Vagina (tissue), 2 donors: ENCODE measurements at regions not wholly inside any gene's neighbourhood (a gene's known extent, or its start where the extent isn't known, plus 50 kb on each side); places are given as distances from the start of the nearest gene placed in this dataset.

ENCODE experiments used
- POLR2AphosphoS5 ChIP-seq, 2 donors: sonication (generic); formaldehyde crosslinking; IDR thresholded peaks; one replicate each; pipeline ENCODE4 v1.9.0; 2017; ENCODE audit warnings: antibody characterized with exemption in 2 of 2, mild to moderate bottlenecking in 2 of 2, low read depth in 1 of 2; ENCODE audit not compliant: insufficient read depth in 1 of 2
- TF ChIP-seq, protein P1 (sequence below), 3 experiments: fragments of 450-650 bp in 2 of 3; fragments of 200-600 bp in 1 of 3; sonication (generic) in 1 of 3; IDR thresholded peaks; one replicate each; pipeline ENCODE4 v1.5.1; 2017 to 2019; ENCODE audit warnings: antibody characterized with exemption in 3 of 3, mild to moderate bottlenecking in 2 of 3, moderate library complexity in 2 of 3

GRCh38 chr2:174020926-174021662 lies 55.9 kb upstream of the SP3 start:
- TF ChIP-seq, protein P1, sequence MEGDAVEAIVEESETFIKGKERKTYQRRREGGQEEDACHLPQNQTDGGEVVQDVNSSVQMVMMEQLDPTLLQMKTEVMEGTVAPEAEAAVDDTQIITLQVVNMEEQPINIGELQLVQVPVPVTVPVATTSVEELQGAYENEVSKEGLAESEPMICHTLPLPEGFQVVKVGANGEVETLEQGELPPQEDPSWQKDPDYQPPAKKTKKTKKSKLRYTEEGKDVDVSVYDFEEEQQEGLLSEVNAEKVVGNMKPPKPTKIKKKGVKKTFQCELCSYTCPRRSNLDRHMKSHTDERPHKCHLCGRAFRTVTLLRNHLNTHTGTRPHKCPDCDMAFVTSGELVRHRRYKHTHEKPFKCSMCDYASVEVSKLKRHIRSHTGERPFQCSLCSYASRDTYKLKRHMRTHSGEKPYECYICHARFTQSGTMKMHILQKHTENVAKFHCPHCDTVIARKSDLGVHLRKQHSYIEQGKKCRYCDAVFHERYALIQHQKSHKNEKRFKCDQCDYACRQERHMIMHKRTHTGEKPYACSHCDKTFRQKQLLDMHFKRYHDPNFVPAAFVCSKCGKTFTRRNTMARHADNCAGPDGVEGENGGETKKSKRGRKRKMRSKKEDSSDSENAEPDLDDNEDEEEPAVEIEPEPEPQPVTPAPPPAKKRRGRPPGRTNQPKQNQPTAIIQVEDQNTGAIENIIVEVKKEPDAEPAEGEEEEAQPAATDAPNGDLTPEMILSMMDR (IDR thresholded peaks at IDR 0.05), result no peak
- TF ChIP-seq POLR2AphosphoS5 (IDR thresholded peaks at IDR 0.05; ENCODE audit: insufficient read depth in 1 of 2, low read depth in 1 of 2), result no peak
